Ecto neural progenitor cell (in vitro differentiated cells): ENCODE measurements at regions not wholly inside any gene's neighbourhood (a gene's known extent, or its start where the extent isn't known, plus 50 kb on each side); places are given as distances from the start of the nearest gene placed in this dataset.
"Not testable (repeated sequence)": the region's sequence is repeated elsewhere in the genome, so short reads cannot be mapped to it uniquely, and the experiment has no call there.

ENCODE experiments used
- DNase-seq: peaks from one replicate; pipeline ENCODE4 v3.0.0-alpha.2; 2018; ENCODE audit warnings: low spot score

GRCh38 chr1:188170935-188171334 is 1342.2 kb downstream of the PLA2G4A start:
- DNase-seq: no peak

GRCh38 chr1:188182063-188182462 is 1353.3 kb downstream of the PLA2G4A start:
- not testable (repeated sequence) for DNase-seq

GRCh38 chr1:188188317-188188716 is 1359.6 kb downstream of the PLA2G4A start:
- no peak for DNase-seq

GRCh38 chr1:188194916-188195315 is 1366.2 kb downstream of the PLA2G4A start:
- DNase-seq: no peak

GRCh38 chr1:188218289-188218688 is 1389.5 kb downstream of the PLA2G4A start:
- no peak for DNase-seq

GRCh38 chr1:188220051-188220450 is 1391.3 kb downstream of the PLA2G4A start:
- DNase-seq: no peak

- no peak for DNase-seq
These were observed 1395.5 kb downstream of the PLA2G4A start for GRCh38 chr1:188224263-188224662.

GRCh38 chr1:188225975-188226374 is 1397.2 kb downstream of the PLA2G4A start:
- DNase-seq: no peak

- DNase-seq: no peak
These were observed 1399.9 kb downstream of the PLA2G4A start for GRCh38 chr1:188228623-188229022.

- DNase-seq: no peak
These were observed 1409.0 kb downstream of the PLA2G4A start for GRCh38 chr1:188237573-188238348.

GRCh38 chr1:188240772-188241406 is 1412.1 kb downstream of the PLA2G4A start:
- no peak for DNase-seq

- DNase-seq: no peak
These were observed 1412.9 kb downstream of the PLA2G4A start for GRCh38 chr1:188241629-188242028.

- no peak for DNase-seq
These were observed 1414.7 kb downstream of the PLA2G4A start for GRCh38 chr1:188243456-188243855.

GRCh38 chr1:188244681-188245080 is 1415.9 kb downstream of the PLA2G4A start:
- DNase-seq: no peak

GRCh38 chr1:188247255-188247654 is 1418.5 kb downstream of the PLA2G4A start:
- no peak for DNase-seq

GRCh38 chr1:188249811-188250210 is 1421.1 kb downstream of the PLA2G4A start:
- DNase-seq: no peak

- no peak for DNase-seq
These were observed 1422.3 kb downstream of the PLA2G4A start for GRCh38 chr1:188251036-188251435.

GRCh38 chr1:188261849-188262248 is 1433.1 kb downstream of the PLA2G4A start:
- DNase-seq: no peak

GRCh38 chr1:188269956-188270355 is 1441.2 kb downstream of the PLA2G4A start:
- DNase-seq: no peak

GRCh38 chr1:188270497-188270896 is 1441.7 kb downstream of the PLA2G4A start:
- no peak for DNase-seq

GRCh38 chr1:188277771-188278170 is 1449.0 kb downstream of the PLA2G4A start:
- no peak for DNase-seq

- DNase-seq: no peak
These were observed 1453.2 kb downstream of the PLA2G4A start for GRCh38 chr1:188281921-188282320.

GRCh38 chr1:188295157-188295556 is 1466.4 kb downstream of the PLA2G4A start:
- DNase-seq: no peak

- DNase-seq: no peak
These were observed 1474.0 kb downstream of the PLA2G4A start for GRCh38 chr1:188302746-188303145.
